ENCODE measurements at regions not wholly inside any gene's neighbourhood (a gene's known extent, or its start where the extent isn't known, plus 50 kb on each side); places are given as distances from the start of the nearest gene placed in this dataset.

DNA sequence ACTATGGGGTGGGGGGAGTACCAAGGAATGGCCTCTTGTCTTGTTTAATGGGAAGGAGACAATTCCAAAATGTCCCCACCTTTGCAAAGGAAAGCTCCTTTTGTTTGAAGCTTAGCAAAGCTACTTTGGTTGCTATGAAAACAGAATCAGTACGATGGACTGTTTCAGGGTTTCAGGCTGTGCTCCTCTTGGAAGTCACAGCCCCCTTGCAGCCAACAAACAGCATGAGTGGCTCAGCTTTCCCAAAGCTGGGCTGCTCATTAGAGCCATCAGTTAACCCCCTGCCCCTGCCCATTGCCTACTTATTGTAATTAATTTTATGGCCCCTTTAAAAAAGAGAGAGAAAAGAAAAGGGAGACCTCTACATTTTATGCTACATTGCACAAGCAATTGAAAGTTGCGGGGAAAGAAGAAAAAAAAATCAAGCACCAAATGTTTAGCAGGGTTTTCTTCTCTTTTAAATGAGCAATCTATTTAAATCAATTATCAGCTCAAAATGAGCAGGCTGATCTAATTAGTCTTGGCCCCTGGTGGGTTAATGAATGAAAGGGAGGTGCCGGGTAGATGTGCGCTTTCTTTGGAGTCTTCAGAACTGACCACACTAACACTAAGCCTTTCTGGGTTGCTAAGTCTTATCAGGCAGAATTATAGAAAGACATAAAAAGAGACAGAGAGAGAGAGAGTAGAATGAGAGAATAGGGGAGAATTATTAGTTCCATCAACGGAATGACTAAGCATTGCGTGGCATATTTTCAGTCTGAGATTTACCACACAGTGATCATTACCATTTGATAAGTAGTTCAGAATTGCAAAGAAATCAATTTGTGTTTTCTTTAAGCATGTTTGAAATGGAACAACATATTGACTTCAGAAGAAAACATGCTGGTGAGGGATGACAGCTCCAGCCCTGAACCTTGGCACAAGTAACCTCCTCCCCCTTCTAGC lies 284.9 kb downstream of the INSIG2 start:
- TF ChIP-seq, protein P1, sequence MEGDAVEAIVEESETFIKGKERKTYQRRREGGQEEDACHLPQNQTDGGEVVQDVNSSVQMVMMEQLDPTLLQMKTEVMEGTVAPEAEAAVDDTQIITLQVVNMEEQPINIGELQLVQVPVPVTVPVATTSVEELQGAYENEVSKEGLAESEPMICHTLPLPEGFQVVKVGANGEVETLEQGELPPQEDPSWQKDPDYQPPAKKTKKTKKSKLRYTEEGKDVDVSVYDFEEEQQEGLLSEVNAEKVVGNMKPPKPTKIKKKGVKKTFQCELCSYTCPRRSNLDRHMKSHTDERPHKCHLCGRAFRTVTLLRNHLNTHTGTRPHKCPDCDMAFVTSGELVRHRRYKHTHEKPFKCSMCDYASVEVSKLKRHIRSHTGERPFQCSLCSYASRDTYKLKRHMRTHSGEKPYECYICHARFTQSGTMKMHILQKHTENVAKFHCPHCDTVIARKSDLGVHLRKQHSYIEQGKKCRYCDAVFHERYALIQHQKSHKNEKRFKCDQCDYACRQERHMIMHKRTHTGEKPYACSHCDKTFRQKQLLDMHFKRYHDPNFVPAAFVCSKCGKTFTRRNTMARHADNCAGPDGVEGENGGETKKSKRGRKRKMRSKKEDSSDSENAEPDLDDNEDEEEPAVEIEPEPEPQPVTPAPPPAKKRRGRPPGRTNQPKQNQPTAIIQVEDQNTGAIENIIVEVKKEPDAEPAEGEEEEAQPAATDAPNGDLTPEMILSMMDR (IDR thresholded peaks at IDR 0.05; ENCODE audit: poor library complexity): no peak
- TF ChIP-seq EZH2 (IDR thresholded peaks at IDR 0.05; ENCODE audit: borderline replicate concordance): no peak

Data from hepatocyte (in vitro differentiated cells).